Stimulated activated CD4-positive, alpha-beta T cell treated with anti-CD3 and anti-CD28 coated beads, TNF-alpha, amount 100 ng/mL, for 4 hours (primary cell): ENCODE measurements at regions not wholly inside any gene's neighbourhood (a gene's known extent, or its start where the extent isn't known, plus 50 kb on each side); places are given as distances from the start of the nearest gene placed in this dataset.
"Not testable (repeated sequence)": the region's sequence is repeated elsewhere in the genome, so short reads cannot be mapped to it uniquely, and the experiment has no call there.

Source experiments
- DNase-seq, 3 experiments: peaks; one replicate each; pipeline ENCODE4 v3.0.0-alpha.2; 2020; ENCODE audit warnings: low read depth in 3 of 3

DNA sequence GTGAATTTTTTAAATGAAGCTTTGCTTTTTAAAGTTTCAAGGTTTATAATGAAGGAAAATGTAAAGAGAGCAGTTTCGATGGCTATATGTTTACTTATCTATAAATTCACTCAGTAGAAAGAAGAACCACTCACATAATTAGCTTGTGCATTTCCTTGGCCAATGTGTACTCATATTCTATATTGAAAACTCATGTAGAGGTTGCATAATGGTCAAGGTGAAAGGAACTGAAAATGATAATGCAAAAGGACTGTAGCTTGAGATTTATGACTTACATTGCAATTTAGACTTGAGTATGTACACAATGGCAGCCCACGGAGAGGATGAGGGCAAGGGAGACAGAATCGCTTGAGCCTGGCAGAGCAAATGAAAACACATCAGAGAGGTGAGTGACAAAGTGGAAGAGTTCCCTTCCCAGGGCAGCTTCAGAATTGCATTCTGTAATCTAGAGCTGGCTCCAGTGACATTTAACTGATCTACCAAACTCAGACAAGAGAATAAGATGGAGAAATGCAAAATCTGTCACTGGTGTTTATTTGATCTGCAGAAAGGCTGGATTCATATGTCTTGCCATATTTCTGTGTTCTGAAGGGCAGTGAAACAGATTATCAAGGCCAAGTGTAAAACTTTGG, 191.8 kb downstream of the TMEM200A start:
- DNase-seq, result no peak

GRCh38 chr6:130558131-130558530, 192.3 kb downstream of the TMEM200A start:
- DNase-seq, result no peak

- DNase-seq, result no peak
Observed at GRCh38 chr6:130559166-130559565, 193.3 kb downstream of the TMEM200A start.

- no peak for DNase-seq
Observed at GRCh38 chr6:130560231-130560630, 194.4 kb downstream of the TMEM200A start.

- not testable (repeated sequence) for DNase-seq
Observed at GRCh38 chr6:130561159-130561558, 195.3 kb downstream of the TMEM200A start.

- DNase-seq, result no peak
Observed at GRCh38 chr6:130565696-130566095, 199.9 kb downstream of the TMEM200A start.

GRCh38 chr6:130574146-130574545, 208.3 kb downstream of the TMEM200A start:
- DNase-seq, result no peak

- no peak for DNase-seq
Observed at GRCh38 chr6:130575557-130575956, 209.7 kb downstream of the TMEM200A start.

DNA sequence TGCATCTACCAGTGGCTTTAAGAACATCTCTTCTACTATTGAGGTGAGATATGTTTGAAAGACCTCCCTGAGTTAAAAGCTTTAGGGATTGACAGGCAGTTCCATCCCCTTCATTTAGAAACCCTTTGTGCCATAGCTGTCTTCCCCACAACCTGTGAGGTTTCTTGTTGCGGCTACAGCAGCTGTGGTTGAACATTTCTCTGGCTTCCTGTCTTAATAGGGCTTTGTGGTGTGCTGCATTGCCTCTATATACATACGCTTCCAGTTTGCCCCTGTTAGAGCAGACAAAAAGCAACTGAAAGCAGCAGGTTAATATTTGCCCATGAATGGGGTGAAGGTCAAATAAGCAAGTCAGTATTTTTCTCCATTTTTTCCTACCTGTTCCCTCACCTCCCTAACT, 210.2 kb downstream of the TMEM200A start:
- DNase-seq, result peak in 1 of 3 experiments; percentile 2

DNA sequence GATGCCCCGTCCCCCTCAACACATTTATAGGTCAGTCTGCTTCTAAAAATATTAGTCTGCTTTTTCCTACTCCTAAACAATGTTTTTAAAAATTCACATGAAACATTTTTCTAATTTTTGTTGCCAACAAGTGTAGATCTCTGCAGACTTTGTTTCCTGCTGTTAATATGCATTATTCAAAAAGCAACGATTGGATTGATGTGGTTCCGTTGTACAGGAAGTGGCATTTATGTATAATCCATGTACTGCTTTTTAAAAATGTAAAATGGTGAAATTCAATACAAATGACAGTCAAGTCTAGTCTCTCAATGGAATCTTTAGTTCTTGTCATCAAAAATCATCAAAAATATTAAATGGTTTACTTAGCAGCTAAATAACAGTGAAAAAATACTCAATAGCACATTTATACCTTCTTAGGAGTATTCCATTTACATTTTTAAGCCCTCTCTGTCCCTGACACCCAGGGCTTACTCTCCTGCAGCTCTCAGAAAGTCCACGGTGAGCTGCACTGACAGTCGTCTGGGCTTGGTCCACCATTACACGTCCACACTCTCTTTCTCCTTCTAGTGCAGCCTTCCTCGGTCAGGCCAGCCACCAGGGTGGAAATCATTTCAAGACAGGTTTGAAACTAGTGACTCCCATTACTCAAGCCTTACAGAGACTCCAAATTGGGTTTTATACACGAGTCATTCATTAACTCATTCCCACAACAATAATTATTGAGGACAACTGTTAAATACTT, 211.5 kb downstream of the TMEM200A start:
- DNase-seq, result no peak

DNA sequence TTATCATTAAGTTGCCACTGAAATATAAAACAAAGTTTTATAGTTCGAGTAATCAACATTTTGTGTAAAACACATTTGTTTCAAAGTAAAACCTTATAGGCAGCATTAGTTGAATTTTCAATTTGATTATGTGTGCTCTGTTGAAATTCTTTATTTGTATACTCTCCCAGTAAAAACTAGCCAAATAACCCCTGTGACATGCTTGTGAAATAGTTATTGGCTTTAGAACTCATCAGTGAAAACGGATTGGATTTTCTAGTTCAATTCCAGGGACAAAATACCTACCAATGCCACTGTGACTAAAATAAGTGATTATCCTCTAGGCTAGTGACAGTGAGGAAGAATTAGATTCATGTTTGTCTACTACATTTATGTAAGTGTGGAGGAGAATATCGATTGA, 212.9 kb downstream of the TMEM200A start:
- no peak for DNase-seq

DNA sequence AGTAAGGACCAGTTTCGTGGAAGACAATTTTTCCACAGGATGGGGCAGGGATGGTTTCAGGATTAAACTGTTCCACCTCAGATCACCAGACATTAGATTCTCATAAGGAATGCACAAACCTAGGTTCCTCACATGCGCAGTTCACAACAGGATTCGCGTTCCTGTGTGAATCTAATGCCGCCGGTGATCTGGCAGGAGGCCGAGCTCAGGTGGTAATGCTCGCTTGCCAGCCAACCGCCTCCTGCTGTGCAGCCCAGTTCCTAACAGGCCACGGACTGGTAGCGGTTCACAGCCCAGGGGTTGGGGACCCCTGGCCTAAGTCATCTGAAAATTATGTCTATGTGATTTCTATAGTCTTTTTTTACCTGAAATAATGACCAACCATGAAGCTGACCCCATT, 217.5 kb downstream of the TMEM200A start:
- no peak for DNase-seq

- no peak for DNase-seq
Observed at GRCh38 chr6:130585587-130585986, 219.8 kb downstream of the TMEM200A start.

GRCh38 chr6:130587778-130588520, 222.1 kb downstream of the TMEM200A start:
- no peak for DNase-seq

DNA sequence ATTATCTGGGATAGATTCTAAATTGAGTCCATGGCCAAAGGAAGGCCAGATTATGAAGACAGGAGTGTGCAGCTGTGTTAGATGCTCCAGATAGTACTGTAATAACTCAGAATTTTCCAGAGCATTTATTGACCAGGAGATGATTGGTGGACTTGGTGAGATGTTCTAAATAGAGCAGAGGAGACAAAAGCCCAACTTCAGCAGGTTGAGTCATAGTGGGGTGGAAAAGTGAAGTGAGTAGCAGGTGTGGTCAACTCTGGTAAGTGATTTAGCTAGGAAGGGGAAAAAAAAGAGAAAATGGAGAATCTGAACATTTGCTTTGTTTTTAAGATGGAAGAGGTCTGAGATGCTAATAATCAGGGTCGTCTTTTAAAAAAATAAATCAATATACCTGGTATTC, 227.4 kb downstream of the TMEM200A start:
- DNase-seq, result no peak

- no peak for DNase-seq
Observed at GRCh38 chr6:130593948-130594347, 228.1 kb downstream of the TMEM200A start.

DNA sequence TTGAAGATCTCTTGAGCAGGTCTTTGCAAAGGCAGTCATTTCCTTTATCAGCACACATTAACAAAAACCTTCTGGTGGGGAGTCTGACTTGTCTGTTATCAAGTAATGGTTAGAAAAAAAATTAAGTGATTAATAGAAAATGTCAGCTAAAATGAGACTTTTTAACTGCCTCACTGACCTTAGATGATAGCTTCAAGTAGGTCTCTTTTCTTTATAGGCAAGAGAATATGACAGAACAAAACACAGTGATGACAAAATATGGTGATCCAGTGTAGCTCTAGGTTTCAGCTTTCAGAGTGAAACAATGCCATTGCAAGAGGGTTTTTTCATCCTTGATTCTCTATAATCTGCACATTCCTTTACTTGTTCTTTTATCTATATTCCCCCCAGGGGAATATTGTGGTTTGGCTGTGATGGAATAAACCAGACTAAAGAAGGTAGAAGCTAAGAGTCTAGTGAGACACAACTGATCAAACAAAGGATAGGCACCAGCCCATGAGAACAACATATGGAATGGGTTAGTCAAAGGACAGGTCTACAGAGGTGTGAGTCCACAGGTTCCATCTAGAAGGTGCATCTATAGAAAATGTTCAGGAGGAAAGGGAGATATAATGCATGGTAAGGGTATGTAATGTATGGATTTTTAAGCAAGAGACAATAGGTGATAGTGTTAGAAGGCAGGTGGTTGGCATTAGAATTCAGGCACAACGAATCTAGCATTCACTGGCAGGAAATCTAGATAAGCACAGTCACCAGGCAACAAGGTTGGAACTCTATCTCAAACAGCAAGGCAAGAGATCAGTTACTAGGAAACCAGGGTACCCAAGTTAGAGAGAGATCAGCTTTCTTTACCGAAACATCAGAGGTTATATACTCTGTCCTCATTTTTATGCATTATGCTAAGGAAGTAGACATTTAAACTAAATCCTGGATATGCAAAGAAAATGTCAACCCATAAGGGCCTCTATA, 228.9 kb upstream of the SMLR1 start:
- no peak for DNase-seq

DNA sequence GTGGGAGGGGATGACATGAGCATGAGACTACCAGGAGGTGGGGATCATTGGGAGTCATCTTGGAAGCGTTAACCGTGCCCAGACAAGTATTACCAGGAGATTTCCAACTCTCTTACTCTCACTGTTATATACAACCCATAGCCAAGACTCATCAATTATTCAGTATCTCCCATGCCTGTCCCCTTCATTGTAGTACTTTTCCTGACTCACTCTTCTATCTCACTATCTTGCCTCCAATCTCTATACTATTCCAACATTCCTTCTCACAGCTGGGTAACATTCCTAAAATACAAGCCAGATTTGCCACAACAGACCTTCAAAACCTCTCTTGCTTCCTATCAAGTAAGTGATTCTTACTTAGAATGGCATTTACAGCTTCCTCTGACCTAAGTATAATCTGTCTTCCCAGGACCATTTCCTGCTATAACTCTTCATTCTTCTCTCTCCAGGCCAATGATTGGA, 226.3 kb upstream of the SMLR1 start:
- no peak for DNase-seq

GRCh38 chr6:130602151-130602770, 224.9 kb upstream of the SMLR1 start:
- DNase-seq, result no peak

- no peak for DNase-seq
Observed at GRCh38 chr6:130603391-130603790, 223.8 kb upstream of the SMLR1 start.

DNA sequence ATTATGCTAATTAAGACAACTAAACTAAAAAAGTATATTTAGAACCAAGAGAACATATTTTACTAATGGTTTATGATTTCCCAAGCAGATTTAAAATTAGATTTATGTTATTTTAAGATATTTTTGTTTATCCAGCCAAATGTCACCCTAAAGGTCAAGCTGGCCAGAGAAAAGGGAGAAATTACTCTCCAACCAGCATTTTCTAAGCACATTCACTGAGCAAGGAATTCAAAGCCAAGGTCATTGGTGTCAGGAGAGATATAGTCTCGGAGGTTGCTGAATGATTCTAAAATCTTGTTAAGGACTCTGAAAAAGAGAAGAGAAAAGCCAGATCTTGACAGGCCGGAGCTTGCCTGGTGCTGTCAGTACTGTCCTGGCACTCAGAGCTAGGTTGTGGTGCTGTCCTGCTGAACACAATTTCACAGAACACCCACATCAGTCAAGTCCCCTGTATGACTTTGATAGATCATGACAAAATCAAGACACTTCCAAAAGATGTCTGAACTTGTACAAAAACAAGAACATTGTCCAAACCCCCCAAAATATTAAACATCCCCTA, 222.3 kb upstream of the SMLR1 start:
- DNase-seq, result no peak
